CD4-positive, alpha-beta T cell (primary cell): ENCODE measurements at regions not wholly inside any gene's neighbourhood (a gene's known extent, or its start where the extent isn't known, plus 50 kb on each side); places are given as distances from the start of the nearest gene placed in this dataset.

Experiments
- ATAC-seq: fragments of 200-7000 bp; cut with Tn5 transposase; one replicate; pipeline ENCODE4 v1.10.0; 2022; ENCODE audit warnings: mild to moderate bottlenecking; ENCODE audit not compliant: poor library complexity
- CTCF ChIA-PET: fragments of 350-600 bp; sonication (Branson Sonifier 250); formaldehyde crosslinking; loops from one replicate; lab custom pipeline; 2021; ENCODE audit warnings: antibody characterized with exemption, inconsistent platforms; lab: Charles Lee
- POLR2A ChIA-PET: fragments of 350-600 bp; sonication (Branson Sonifier 250); formaldehyde crosslinking; loops from one replicate; lab custom pipeline; 2021; ENCODE audit warnings: antibody characterized with exemption, inconsistent platforms; lab: Charles Lee
- DNase-seq, 14 experiments: peaks; one replicate each; pipeline ENCODE4 v3.0.0-alpha.2; 2013 to 2020; ENCODE audit warnings: mixed read lengths in 2 of 14
- H3K27ac ChIP-seq, 2 donors: one replicate each; pipeline versions ENCODE4 v1.5.1 to v1.7.0; 2013; ENCODE audit warnings: low read length in 2 of 2, low read depth in 1 of 2, mild to moderate bottlenecking in 1 of 2
- H3K27me3 ChIP-seq, 2 experiments: 1 replicate in 1 of 2; 2 replicates in 1 of 2; pipeline versions ENCODE4 v1.6.1 to v1.7.0; 2013; ENCODE audit warnings: low read length in 2 of 2, control low read depth in 1 of 2, mild to moderate bottlenecking in 1 of 2, moderate library complexity in 1 of 2; ENCODE audit not compliant: insufficient read depth in 2 of 2, control insufficient read depth in 1 of 2
- H3K36me3 ChIP-seq: one replicate; pipeline ENCODE4 v1.6.1; 2013; ENCODE audit warnings: low read length, control low read depth; ENCODE audit not compliant: insufficient read depth
- H3K4me1 ChIP-seq: one replicate; pipeline ENCODE4 v1.6.1; 2013; ENCODE audit warnings: low read length, control low read depth; ENCODE audit not compliant: insufficient read depth
- H3K4me3 ChIP-seq: one replicate; pipeline ENCODE4 v1.5.1; 2013; ENCODE audit warnings: mild to moderate bottlenecking, low read length, moderate library complexity
- H3K9me3 ChIP-seq, 2 experiments: 1 replicate in 1 of 2; 2 replicates in 1 of 2; pipeline versions ENCODE4 v1.6.1 to v1.7.0; 2013; ENCODE audit warnings: low read length in 2 of 2, mild to moderate bottlenecking in 2 of 2, control low read depth in 1 of 2, moderate library complexity in 1 of 2; ENCODE audit not compliant: control insufficient read depth in 1 of 2, insufficient read depth in 1 of 2
- H3K27ac Mint-ChIP-seq: one replicate; pipeline ENCODE4 v1.8.0; 2020; ENCODE audit warnings: mixed read lengths
- H3K27me3 Mint-ChIP-seq: one replicate; pipeline ENCODE4 v1.8.0; 2021; ENCODE audit warnings: mixed read lengths
- H3K36me3 Mint-ChIP-seq: one replicate; pipeline ENCODE4 v1.8.0; 2021; ENCODE audit warnings: low read depth, mixed read lengths
- H3K4me1 Mint-ChIP-seq: one replicate; pipeline ENCODE4 v1.8.0; 2021; ENCODE audit warnings: low read depth, mixed read lengths
- H3K4me3 Mint-ChIP-seq: one replicate; pipeline ENCODE4 v1.8.0; 2020; ENCODE audit warnings: mild to moderate bottlenecking, mixed read lengths
- H3K9me3 Mint-ChIP-seq: one replicate; pipeline ENCODE4 v1.8.0; 2020; ENCODE audit warnings: mixed read lengths
- CTCF ChIP-seq: fragments of 200-600 bp; IDR thresholded peaks from one replicate; pipeline ENCODE4 v1.8.0; 2022; ENCODE audit warnings: antibody characterized with exemption, mild to moderate bottlenecking
- intact Hi-C, 2 experiments: fragments of 100-400 bp; cut with DNase I in 1 of 2; cut with micrococcal nuclease in 1 of 2; formaldehyde crosslinking; loops; one replicate each; pipeline versions ENCODE4 v1.15.1 to v1.9.0; 2023 to 2025; cut with DNase I, micrococcal nuclease

- CTCF ChIA-PET = no interaction called here
- TF ChIP-seq CTCF = no peak
- Histone ChIP-seq H3K27ac (no peak overlapping the region), H3K9me3 (no peaks in the 10 kb centered on the region), H3K36me3 (no peaks in the 10 kb centered on the region), H3K4me1 (no peaks in the 10 kb centered on the region), H3K4me3 (no peak overlapping the region), H3K27me3 (peaks cover 0 to 2% of the 10 kb centered on the region in 2 experiments)
- Mint-ChIP-seq H3K27me3 (peaks cover 50% of the 10 kb centered on the region), H3K9me3 (no peaks in the 10 kb centered on the region), H3K4me1 (no peaks in the 10 kb centered on the region), H3K36me3 (no peaks in the 10 kb centered on the region), H3K27ac (no peak overlapping the region), H3K4me3 (no peak overlapping the region)
- POLR2A ChIA-PET = no interaction called here
- ATAC-seq (no peak), DNase-seq (no peak)
- intact Hi-C loops = no loop called here
Measured at GRCh38 chr1:4571263-4571662, 83.1 kb upstream of the AJAP1 start.

- ChIA-PET POLR2A (no interaction called here), CTCF (no interaction called here)
- Histone ChIP-seq H3K27ac (no peak overlapping the region), H3K9me3 (no peaks in the 10 kb centered on the region), H3K27me3 (no peaks in the 10 kb centered on the region), H3K36me3 (no peaks in the 10 kb centered on the region), H3K4me3 (no peak overlapping the region), H3K4me1 (no peaks in the 10 kb centered on the region)
- H3K36me3 Mint-ChIP-seq = no peaks in the 10 kb centered on the region
- ATAC-seq (no peak), DNase-seq (no peak)
- no peaks in the 10 kb centered on the region for H3K4me1 Mint-ChIP-seq
- no peak overlapping the region for H3K4me3 Mint-ChIP-seq
- no peak overlapping the region for H3K27ac Mint-ChIP-seq
- intact Hi-C loops = no loop called here
- H3K27me3 Mint-ChIP-seq = peaks cover 28% of the 10 kb centered on the region
- H3K9me3 Mint-ChIP-seq = no peaks in the 10 kb centered on the region
- TF ChIP-seq CTCF = no peak
Measured at GRCh38 chr1:4573526-4573925, 80.9 kb upstream of the AJAP1 start.

GRCh38 chr1:4581807-4582206, 72.6 kb upstream of the AJAP1 start:
- peaks cover 53% of the 10 kb centered on the region for H3K27me3 Mint-ChIP-seq
- H3K4me1 Mint-ChIP-seq = no peaks in the 10 kb centered on the region
- Histone ChIP-seq H3K4me3 (no peak overlapping the region), H3K4me1 (no peaks in the 10 kb centered on the region), H3K9me3 (no peaks in the 10 kb centered on the region), H3K27me3 (peaks cover 17 to 31% of the 10 kb centered on the region in 2 experiments), H3K36me3 (no peaks in the 10 kb centered on the region), H3K27ac (no peak overlapping the region)
- H3K27ac Mint-ChIP-seq = no peak overlapping the region
- no peak overlapping the region for H3K4me3 Mint-ChIP-seq
- no peak for DNase-seq
- intact Hi-C loops = no loop called here
- no peaks in the 10 kb centered on the region for H3K36me3 Mint-ChIP-seq
- POLR2A ChIA-PET = no interaction called here
- ATAC-seq = no peak
- H3K9me3 Mint-ChIP-seq = no peaks in the 10 kb centered on the region
- TF ChIP-seq CTCF = no peak
- CTCF ChIA-PET = no interaction called here
